ENCODE measurements at regions not wholly inside any gene's neighbourhood (a gene's known extent, or its start where the extent isn't known, plus 50 kb on each side); places are given as distances from the start of the nearest gene placed in this dataset.
"Not testable (repeated sequence)": the region's sequence is repeated elsewhere in the genome, so short reads cannot be mapped to it uniquely, and the experiment has no call there.

DNA sequence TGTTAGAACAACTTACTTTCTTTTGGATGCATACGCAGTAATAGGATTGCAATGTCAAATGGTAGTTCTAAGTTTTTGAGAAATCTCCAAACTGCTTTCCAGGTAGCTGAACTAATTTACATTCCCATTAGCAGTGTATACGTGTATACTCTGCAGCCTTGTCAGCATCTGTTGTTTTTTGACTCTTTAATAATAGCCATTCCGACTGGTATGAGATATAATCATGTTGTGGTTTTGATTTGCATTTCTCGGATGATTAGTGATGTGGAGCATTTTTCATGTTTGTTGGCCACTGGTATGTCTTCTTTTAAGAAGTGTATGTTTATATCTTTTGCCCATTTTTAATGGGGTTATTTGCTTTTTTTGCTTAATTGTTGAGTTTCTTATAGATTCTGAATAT, 76.9 kb upstream of the HNRNPA1L2 start:
- TF ChIP-seq, protein P1, sequence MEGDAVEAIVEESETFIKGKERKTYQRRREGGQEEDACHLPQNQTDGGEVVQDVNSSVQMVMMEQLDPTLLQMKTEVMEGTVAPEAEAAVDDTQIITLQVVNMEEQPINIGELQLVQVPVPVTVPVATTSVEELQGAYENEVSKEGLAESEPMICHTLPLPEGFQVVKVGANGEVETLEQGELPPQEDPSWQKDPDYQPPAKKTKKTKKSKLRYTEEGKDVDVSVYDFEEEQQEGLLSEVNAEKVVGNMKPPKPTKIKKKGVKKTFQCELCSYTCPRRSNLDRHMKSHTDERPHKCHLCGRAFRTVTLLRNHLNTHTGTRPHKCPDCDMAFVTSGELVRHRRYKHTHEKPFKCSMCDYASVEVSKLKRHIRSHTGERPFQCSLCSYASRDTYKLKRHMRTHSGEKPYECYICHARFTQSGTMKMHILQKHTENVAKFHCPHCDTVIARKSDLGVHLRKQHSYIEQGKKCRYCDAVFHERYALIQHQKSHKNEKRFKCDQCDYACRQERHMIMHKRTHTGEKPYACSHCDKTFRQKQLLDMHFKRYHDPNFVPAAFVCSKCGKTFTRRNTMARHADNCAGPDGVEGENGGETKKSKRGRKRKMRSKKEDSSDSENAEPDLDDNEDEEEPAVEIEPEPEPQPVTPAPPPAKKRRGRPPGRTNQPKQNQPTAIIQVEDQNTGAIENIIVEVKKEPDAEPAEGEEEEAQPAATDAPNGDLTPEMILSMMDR (IDR thresholded peaks at IDR 0.05; ENCODE audit: extremely low read depth in 1 of 2, insufficient read depth in 1 of 2, low read depth in 1 of 2, low read length in 2 of 2) = not testable (repeated sequence)
- TF ChIP-seq MYC (IDR thresholded peaks at IDR 0.05; ENCODE audit: low read depth, low read length) = not testable (repeated sequence)
